CMK (cell line): ENCODE measurements at regions not wholly inside any gene's neighbourhood (a gene's known extent, or its start where the extent isn't known, plus 50 kb on each side); places are given as distances from the start of the nearest gene placed in this dataset.

Experiments used
- DNase-seq: peaks from one replicate; pipeline ENCODE4 v3.0.0-alpha.2; 2010; ENCODE audit warnings: low read depth

- DNase-seq, result no peak
Observed at GRCh38 chr2:10985901-10986535, 74.3 kb downstream of the KCNF1 start.

- DNase-seq, result no peak
Observed at GRCh38 chr2:10987439-10987838, 75.7 kb downstream of the KCNF1 start.

- no peak for DNase-seq
Observed at GRCh38 chr2:10987861-10988260, 76.1 kb downstream of the KCNF1 start.

GRCh38 chr2:10989151-10989550, 77.4 kb downstream of the KCNF1 start:
- DNase-seq, result no peak

GRCh38 chr2:10989782-10990181, 78.0 kb downstream of the KCNF1 start:
- no peak for DNase-seq

- no peak for DNase-seq
Observed at GRCh38 chr2:10990561-10991111, 78.9 kb downstream of the KCNF1 start.

GRCh38 chr2:10992023-10992791, 80.5 kb downstream of the KCNF1 start:
- DNase-seq, result no peak

- DNase-seq, result no peak
Observed at GRCh38 chr2:10993001-10993481, 81.3 kb downstream of the KCNF1 start.

- DNase-seq, result no peak
Observed at GRCh38 chr2:10995366-10995970, 83.7 kb downstream of the KCNF1 start.

- no peak for DNase-seq
Observed at GRCh38 chr2:11004199-11004598, 92.5 kb downstream of the KCNF1 start.

GRCh38 chr2:11005032-11005431, 93.3 kb downstream of the KCNF1 start:
- DNase-seq, result no peak

- DNase-seq, result no peak
Observed at GRCh38 chr2:11006191-11006590, 94.5 kb downstream of the KCNF1 start.

- DNase-seq, result no peak
Observed at GRCh38 chr2:11007331-11008264, 95.9 kb downstream of the KCNF1 start.

- DNase-seq, result no peak
Observed at GRCh38 chr2:11008773-11009172, 97.0 kb downstream of the KCNF1 start.

- DNase-seq, result no peak
Observed at GRCh38 chr2:11009176-11009575, 97.4 kb downstream of the KCNF1 start.

GRCh38 chr2:11009891-11010290, 98.2 kb downstream of the KCNF1 start:
- DNase-seq, result no peak

- no peak for DNase-seq
Observed at GRCh38 chr2:11011359-11011758, 99.6 kb downstream of the KCNF1 start.

- DNase-seq, result no peak
Observed at GRCh38 chr2:11012131-11012693, 100.5 kb downstream of the KCNF1 start.

GRCh38 chr2:11013196-11013595, 101.5 kb downstream of the KCNF1 start:
- DNase-seq, result no peak

- no peak for DNase-seq
Observed at GRCh38 chr2:11014026-11014425, 102.3 kb downstream of the KCNF1 start.

GRCh38 chr2:11016735-11017388, 105.1 kb downstream of the KCNF1 start:
- DNase-seq, result no peak
